ENCODE measurements at regions not wholly inside any gene's neighbourhood (a gene's known extent, or its start where the extent isn't known, plus 50 kb on each side); places are given as distances from the start of the nearest gene placed in this dataset.

DNA sequence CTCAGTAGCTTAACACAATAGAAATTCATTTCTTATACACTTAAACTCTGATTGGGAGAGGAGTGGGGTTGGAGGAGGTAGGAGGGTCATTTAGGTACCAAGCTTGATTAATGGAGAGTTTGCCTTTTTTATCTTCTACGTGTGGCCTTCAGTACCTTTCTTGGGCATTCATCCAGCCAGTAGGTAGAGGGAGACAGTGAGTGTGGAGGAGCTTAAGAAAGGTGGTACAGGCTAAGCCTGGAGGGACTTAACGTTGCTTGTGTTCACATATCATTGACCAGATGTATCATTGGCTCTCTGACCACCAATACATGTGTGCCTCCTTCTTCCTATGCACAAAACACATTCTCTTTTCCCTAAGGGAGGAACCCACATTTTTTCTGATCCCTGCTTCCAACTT lies 232.9 kb upstream of the CRY1 start:
- Histone ChIP-seq H2AFZ (ENCODE audit: low read depth, low read length) (no peak overlapping the region), H3K27ac (ENCODE audit: insufficient read depth, low read depth, low read length) (no peak overlapping the region), H3K79me2 (ENCODE audit: control insufficient read depth, insufficient read depth, low read length) (no peaks in the 10 kb centered on the region), H3K36me3 (ENCODE audit: control insufficient read depth in 2 of 2, extremely low read depth in 1 of 2, insufficient read depth in 2 of 2, low read length in 2 of 2) (no peaks in the 10 kb centered on the region), H3K4me3 (replicated peaks in 1 of 3; ENCODE audit: insufficient read depth in 1 of 3, low read depth in 1 of 3, low read length in 3 of 3) (no peak overlapping the region), H3K4me1 (ENCODE audit: control insufficient read depth, extremely low read depth, insufficient read depth, low read length) (peaks cover 9% of the 10 kb centered on the region), H4K20me1 (replicated peaks; ENCODE audit: control insufficient read depth, extremely low read depth, insufficient read depth, low read length) (no peaks in the 10 kb centered on the region), H3K9ac (replicated peaks; ENCODE audit: extremely low read depth, insufficient read depth, low read length) (no peak overlapping the region), H3K4me2 (ENCODE audit: insufficient read depth, low read length) (no peak overlapping the region), H3K9me1 (replicated peaks; ENCODE audit: control insufficient read depth, extremely low read depth, insufficient read depth, low read length) (no peaks in the 10 kb centered on the region), H3K9me3 (replicated peaks; ENCODE audit: control insufficient read depth, insufficient read depth, low read length) (no peaks in the 10 kb centered on the region), H3K27me3 (ENCODE audit: control insufficient read depth in 2 of 2, insufficient read depth in 2 of 2, low read length in 2 of 2) (peaks cover 29 to 33% of the 10 kb centered on the region in 2 experiments)
- BruUV-seq (replicated peaks) = no TSS peak
- intact Hi-C loops (cut with micrococcal nuclease) = loop anchor here (5.0 kb wide), 1 partner anchor 191 kb away; no protein-coding TSS in a partner anchor
- no peak for DNase-seq (ENCODE audit: low read depth, low spot score)
- no peak for FAIRE-seq
- CTCF ChIA-PET = interaction anchor here (1.0 kb wide), 1 partner anchor 194 kb away, joined by 3 read pairs; no protein-coding TSS in a partner anchor
- POLR2A ChIA-PET = no interaction called here
- dilution Hi-C loops (cut with MboI; ENCODE audit: extremely low pct_ligation_motif_present, low sequenced_read_pairs) = no loop called here
- no peak for TF ChIP-seq FOS (IDR thresholded peaks at IDR 0.05; ENCODE audit: borderline replicate concordance, insufficient read depth, low read length)
- no peak for TF ChIP-seq POLR2AphosphoS5 (IDR thresholded peaks at IDR 0.05; ENCODE audit: insufficient read depth, low read depth, low read length)
- TF ChIP-seq GATA2 (IDR thresholded peaks at IDR 0.05; ENCODE audit: insufficient read depth, insufficient read length, low read depth, low read length) = no peak
- TF ChIP-seq JUN (IDR thresholded peaks at IDR 0.05; ENCODE audit: borderline replicate concordance, insufficient read depth, insufficient read length, low read depth) = no peak
- TF ChIP-seq, protein P1, sequence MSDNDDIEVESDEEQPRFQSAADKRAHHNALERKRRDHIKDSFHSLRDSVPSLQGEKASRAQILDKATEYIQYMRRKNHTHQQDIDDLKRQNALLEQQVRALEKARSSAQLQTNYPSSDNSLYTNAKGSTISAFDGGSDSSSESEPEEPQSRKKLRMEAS (IDR thresholded peaks at IDR 0.05; ENCODE audit: insufficient read depth, insufficient read length) = no peak
- TF ChIP-seq, protein P2, sequence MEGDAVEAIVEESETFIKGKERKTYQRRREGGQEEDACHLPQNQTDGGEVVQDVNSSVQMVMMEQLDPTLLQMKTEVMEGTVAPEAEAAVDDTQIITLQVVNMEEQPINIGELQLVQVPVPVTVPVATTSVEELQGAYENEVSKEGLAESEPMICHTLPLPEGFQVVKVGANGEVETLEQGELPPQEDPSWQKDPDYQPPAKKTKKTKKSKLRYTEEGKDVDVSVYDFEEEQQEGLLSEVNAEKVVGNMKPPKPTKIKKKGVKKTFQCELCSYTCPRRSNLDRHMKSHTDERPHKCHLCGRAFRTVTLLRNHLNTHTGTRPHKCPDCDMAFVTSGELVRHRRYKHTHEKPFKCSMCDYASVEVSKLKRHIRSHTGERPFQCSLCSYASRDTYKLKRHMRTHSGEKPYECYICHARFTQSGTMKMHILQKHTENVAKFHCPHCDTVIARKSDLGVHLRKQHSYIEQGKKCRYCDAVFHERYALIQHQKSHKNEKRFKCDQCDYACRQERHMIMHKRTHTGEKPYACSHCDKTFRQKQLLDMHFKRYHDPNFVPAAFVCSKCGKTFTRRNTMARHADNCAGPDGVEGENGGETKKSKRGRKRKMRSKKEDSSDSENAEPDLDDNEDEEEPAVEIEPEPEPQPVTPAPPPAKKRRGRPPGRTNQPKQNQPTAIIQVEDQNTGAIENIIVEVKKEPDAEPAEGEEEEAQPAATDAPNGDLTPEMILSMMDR (IDR thresholded peaks at IDR 0.05; ENCODE audit: extremely low read depth in 1 of 2, insufficient read depth in 1 of 2, low read depth in 1 of 2, low read length in 2 of 2) = no peak
- no peak for TF ChIP-seq POLR2A (IDR thresholded peaks at IDR 0.05; ENCODE audit: low read depth, low read length)
- no peak for TF ChIP-seq EZH2 (IDR thresholded peaks at IDR 0.05; ENCODE audit: borderline replicate concordance, low read depth, low read length, severe bottlenecking)
- no peak for TF ChIP-seq MYC (IDR thresholded peaks at IDR 0.05; ENCODE audit: low read depth, low read length)
